Central memory CD4-positive, alpha-beta T cell (primary cell): ENCODE measurements at regions not wholly inside any gene's neighbourhood (a gene's known extent, or its start where the extent isn't known, plus 50 kb on each side); places are given as distances from the start of the nearest gene placed in this dataset.

Source experiments
- DNase-seq: peaks from one replicate; pipeline ENCODE4 v3.0.0; 2022

DNA sequence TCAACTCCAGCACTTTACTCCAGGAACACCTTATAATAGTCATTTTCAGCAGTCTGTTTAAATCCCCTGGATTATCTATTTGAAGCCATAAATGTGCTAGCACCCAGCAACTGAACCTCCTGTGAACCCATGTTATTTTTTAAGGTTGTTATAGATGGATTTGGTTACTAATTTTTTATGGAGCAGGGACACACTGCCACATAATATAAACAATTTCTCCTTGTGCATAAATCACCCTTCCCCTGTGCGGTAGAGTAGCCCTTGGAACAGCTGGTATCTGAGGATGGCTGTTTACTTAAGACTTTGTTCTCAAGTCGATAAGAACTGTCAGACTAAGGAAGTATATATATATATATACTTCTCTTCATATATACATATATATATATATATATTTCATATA, 367.4 kb downstream of the EPHA4 start:
- DNase-seq, result no peak

- DNase-seq, result no peak
These were observed 366.9 kb downstream of the EPHA4 start for GRCh38 chr2:221205103-221205673.

GRCh38 chr2:221210686-221211085, 361.4 kb downstream of the EPHA4 start:
- no peak for DNase-seq

DNA sequence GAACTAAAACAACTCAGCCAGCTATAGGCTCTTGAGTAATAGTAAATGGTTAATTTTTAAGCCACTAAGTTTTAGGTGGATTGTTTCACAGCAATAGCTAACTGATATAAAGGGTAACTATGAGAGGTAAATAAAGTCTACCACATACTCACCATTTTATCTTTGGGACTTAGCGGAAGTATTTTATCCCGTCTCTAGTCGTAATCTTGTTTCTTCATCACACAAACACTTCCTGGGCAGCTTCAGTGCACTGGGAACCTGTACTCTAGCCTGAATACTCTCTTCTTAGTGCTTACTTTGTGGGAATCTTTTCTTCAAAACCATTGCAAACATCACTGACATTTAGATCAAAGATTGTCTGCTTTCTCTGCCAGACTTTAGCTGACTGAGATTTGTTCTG, 360.5 kb downstream of the EPHA4 start:
- DNase-seq, result no peak

- no peak for DNase-seq
These were observed 360.0 kb downstream of the EPHA4 start for GRCh38 chr2:221212105-221212504.

DNA sequence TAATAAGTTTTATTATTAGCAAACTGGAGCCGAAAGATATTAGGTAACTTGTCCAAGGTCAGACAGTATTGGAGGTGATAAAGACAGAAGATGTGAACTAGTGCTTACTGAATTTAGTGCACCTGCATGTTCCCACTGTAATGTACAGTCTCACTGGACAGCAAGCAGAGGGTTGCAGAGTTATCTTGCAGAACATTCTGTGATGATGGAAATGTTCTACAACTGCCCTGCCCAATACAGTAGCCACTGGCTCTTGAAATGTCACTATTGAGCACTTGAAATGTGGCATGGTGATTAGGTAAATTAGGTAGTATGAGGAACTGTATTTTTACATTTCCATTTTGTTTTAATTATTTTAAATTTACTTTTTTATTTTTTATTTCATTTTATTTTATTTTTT, 356.6 kb downstream of the EPHA4 start:
- DNase-seq, result no peak

GRCh38 chr2:221216636-221217035, 355.5 kb downstream of the EPHA4 start:
- no peak for DNase-seq

DNA sequence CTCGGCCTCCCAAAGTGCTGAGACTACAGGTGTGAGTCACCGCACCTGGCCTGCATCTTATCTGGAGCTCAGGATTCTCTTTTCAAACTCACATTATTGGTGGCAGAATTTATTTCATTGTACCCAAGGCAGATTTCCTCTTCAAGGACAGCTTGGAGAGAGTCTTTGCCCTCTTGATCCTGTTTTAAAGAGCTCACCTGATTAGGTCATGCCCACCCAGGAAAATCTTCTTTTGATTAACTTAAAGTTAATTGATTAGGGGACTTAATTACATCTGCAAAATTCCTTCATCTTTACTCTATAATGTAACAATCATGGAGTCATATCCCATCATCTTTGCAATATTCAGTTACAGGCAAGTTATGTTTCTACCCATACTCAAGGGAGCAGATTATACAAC, 346.4 kb downstream of the EPHA4 start:
- no peak for DNase-seq

DNA sequence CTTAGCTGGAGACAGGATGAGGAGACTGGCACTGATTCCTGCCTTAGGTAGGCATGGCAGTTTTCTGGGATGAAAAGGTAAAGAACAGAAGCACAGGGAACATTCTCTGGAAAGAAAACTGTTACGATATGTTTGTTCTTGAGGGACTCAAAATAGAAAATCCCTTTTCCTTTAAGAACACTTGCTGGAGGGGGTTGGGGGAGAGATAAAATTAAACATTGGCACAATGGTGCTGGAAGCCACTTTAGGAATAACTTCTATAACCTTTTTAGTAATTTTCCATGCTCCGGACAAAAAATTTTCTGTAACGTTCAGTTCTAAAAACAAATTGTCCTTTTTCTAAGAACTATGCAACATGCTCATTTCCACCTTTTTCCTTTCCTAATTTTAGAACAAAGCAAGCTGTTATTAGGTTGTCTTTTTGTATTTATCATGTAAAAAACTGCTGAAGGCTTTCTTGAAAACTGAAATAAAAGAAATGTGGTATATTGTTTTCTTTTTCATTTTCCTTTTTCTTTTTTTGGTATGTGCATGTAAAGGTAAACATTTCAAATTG, 343.8 kb downstream of the EPHA4 start:
- no peak for DNase-seq

- no peak for DNase-seq
These were observed 343.0 kb downstream of the EPHA4 start for GRCh38 chr2:221229099-221229498.

- no peak for DNase-seq
These were observed 340.6 kb downstream of the EPHA4 start for GRCh38 chr2:221231511-221231910.

DNA sequence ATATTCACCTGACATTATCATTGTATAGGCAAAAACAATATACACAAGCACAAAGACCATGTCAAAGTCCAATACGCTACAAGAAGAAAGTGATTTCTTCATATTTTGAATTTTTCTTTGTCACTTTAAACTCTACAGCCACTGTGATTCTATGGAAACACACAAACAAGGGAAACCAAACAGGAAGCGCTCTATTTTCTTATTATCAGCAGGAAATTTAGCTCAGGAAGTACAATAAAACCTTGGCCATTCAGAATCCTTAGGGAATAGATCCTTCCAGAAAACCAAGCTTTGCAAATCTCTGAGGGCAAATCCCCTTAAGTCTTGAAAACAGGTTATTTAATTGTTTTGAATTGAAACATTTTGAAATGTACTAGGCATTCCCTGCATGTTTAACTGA, 336.2 kb downstream of the EPHA4 start:
- no peak for DNase-seq

DNA sequence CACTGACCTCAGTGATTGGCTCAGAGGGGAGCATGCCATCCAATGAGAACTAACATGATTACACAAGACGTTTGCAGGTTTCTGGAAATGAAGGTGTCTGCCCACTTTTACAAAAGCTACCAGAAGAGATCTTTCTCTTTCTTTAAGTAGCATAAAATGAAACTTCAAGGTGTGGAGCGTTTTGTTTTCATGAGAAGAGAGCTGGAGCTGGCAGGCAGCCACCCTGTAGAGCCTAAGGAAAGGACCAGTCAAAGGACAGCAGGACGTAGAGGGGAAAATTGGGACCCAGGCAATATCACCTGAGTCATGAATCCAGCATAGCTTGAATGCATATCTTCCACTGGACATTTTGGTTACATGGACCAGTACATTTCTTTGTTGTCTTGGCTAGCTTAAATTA, 331.0 kb downstream of the EPHA4 start:
- DNase-seq, result no peak

DNA sequence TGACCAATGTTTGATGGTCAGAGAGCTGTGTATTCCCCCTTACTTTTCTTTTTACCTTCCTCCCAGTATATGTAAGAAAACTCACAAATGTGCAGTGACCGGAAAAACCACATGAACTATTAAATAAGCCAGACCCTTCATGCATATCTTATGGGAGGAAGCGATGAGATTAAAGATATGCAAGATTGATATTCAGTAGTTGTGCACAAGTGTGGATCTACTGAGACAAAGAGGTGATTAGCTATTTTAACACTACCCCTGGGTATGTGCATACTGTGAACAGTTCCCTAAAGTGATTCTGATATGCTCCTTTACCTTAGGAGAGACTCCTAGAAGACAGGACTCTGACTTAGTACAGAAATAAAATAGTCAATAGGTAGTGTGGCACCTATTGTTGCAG, 328.3 kb downstream of the EPHA4 start:
- no peak for DNase-seq

GRCh38 chr2:221245045-221245444, 327.1 kb downstream of the EPHA4 start:
- DNase-seq, result no peak

GRCh38 chr2:221245772-221246171, 326.3 kb downstream of the EPHA4 start:
- DNase-seq, result no peak

DNA sequence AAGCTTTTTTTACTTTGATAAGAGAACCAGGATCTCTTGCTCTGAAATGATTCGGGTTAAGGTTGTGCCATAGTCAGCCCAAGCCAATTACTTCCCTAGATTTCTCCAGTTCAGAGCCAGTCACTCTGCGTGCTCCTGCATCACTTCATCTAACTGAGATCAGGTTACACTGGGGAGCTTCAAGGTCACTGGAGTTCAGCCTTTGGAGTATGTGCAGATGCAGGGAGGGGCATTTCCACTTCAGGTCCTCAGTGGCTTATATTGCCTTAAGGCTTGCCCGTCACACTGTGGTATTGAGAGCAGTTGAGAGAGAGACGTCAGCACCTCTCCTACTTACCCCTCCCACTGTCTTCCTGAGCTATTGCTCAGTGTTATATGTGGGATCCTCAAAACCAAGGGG, 317.8 kb downstream of the EPHA4 start:
- DNase-seq, result no peak

- DNase-seq, result no peak
These were observed 316.2 kb downstream of the EPHA4 start for GRCh38 chr2:221255862-221256261.

- no peak for DNase-seq
These were observed 313.6 kb downstream of the EPHA4 start for GRCh38 chr2:221258464-221258863.

DNA sequence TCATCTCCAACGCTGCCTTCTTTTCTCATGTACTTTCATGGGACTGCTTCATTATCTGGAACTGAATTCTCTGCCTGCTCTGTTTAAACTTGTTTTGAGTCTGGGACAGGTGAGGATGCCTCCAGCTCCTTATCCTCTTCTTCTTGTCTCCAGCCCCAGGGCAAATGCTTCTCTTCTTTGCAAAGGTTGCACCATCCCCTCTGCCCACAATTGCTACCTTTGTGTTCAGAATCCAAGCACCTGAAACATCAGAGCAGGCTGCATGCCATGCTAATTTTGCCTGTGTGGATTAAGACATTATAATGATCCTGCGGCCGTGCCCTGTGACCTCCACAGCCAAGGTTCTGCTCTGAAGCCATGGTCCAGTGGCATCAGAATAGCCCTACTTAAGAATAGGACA, 309.5 kb downstream of the EPHA4 start:
- no peak for DNase-seq

DNA sequence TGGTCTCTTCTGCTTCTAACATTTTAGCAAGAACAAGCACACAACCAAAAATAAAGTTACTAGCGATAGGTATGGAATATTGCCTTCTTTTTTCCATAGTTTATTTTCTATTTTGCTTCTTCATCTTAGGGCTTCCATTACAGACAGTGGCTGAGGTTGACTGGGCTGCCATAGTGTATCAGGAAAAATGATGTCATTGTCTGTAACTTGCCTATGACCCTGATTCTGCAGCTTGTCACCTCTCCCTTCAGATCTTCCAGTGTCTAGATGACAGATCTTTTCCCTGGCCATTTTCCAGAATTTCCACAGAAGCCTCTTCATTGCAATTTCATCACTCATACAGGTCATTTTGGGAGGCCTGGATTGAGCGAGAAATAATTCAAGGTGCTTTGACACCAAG, 308.5 kb downstream of the EPHA4 start:
- DNase-seq, result no peak

DNA sequence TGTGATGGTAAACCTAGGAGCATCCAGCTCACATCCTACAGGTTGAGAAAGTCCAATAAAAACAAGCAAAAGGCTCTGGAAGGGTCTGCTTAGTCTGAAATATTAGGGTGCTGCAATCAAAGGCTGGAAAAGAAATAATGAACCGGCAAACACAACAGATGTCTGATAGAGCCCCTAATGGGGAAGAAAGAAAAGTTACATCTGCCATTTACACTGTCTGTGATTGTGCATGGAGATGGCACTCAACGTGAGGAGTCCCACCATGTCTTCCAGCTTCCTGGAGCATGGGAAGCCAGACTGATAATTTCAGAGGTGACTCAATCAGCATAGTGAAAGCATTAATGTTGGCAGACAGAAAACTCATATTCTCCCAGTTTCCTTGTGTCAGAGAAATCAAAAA, 307.8 kb downstream of the EPHA4 start:
- no peak for DNase-seq

GRCh38 chr2:221267773-221268425, 304.2 kb downstream of the EPHA4 start:
- DNase-seq, result no peak

GRCh38 chr2:221268631-221269030, 303.5 kb downstream of the EPHA4 start:
- no peak for DNase-seq

DNA sequence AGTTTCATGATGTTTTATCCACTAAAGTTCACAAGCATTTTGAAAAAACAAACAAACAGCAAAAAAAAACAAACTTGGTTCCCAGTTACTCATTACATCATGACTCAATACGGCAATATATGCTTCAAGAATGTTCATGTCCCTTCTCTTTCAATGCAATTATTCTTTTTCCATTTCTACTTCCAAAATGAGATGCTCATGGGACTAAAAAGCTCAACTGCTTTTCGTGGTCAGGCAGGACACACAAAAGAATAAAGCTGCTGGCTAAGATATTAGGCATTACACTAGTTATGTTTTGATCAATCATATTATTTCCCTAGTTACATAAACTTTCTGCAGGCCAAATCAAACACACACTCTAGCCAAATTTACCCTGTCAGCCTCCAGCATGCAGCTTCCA, 301.3 kb downstream of the EPHA4 start:
- no peak for DNase-seq
